ENCODE measurements at regions not wholly inside any gene's neighbourhood (a gene's known extent, or its start where the extent isn't known, plus 50 kb on each side); places are given as distances from the start of the nearest gene placed in this dataset.
A peak's percentile ranks its signal among the peaks of the same experiment; 100 is the strongest.

DNA sequence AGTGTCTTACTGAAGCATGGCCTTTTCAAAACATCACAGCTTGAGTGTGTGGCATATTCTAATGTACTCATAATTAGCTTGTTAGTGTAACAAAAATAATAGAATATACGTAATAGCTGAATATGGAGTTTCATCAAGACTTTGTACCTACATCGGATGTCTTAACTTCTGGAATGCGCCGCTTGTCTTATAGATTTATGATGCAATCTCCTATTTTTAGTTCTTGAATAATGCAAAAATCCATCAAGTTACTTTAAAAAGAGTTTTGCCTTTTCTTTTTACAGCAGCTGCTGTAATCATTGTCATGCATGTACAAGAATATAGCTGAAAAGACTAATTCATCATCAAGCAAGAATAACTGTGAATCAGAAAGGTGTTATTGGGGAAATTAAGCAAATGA lies 140.7 kb upstream of the SCN7A start:
- no peak for DNase-seq

DNA sequence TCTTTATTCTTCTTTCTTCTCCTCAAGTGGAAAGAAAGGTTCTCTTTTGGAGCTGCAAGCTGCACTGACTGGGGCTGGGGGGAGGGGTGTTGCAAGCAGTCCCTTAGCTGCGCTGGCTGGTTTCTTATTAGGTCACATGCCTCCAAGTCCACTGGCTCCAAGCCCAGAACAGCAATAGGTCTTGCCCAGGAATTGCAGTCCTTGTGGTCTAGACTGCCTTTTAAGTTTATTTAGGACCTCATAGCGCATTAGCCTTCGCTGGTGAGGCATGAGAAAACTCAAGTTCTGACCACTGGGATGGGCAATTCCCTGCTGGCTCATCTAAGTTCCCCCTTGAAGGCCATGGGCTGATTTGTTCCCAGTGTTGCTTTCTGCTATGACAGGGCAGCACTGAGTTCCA lies 138.6 kb upstream of the SCN7A start:
- DNase-seq, result no peak

- no peak for DNase-seq
Observed at GRCh38 chr2:166628478-166629136, 134.6 kb upstream of the SCN7A start.

DNA sequence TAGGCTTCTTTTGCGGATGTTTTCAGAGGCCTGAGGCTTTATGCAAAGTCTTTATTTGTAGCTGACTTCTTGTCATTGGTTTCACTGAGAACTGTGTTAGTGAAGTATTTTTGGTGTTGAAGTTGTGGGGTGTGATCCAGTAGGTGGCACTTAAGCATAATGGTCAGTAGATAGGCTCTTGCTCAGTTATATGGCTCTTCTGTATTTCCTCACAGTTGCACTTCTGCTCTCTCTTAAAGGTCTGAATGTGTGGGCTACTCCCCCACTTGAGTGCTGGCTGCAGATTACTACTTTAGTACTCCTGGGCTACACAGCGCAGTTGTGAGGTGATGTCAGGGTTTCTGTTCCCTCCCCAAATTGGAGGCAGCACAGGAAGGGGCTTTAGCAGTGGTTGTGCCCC lies 133.8 kb upstream of the SCN7A start:
- DNase-seq, result no peak

GRCh38 chr2:166625670-166626069 lies 131.6 kb upstream of the SCN7A start:
- no peak for DNase-seq

- peak; percentile 81 for DNase-seq
Observed at GRCh38 chr2:166614503-166614902, 120.5 kb upstream of the SCN7A start.

DNA sequence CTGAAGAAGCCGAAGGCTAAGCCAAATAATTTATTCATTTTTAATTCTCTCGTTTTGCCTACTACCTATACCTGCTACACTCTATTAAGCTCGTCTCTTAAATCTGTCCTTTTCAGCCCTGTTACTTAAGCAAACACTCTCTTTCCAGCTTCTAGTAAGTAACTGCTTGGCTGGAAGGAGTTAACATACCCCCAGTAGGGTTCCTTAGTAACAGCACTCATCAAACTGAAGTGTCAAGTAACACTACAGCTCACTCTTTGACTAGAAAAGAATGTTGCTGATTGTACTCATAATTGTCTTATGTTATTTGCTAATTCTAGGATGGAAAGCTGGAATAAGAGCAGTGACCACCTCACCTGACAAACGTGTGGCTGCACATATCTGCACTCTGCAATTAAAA lies 120.0 kb upstream of the SCN7A start:
- peak; percentile 20 for DNase-seq

- DNase-seq, result no peak
Observed at GRCh38 chr2:166613226-166613625, 119.2 kb upstream of the SCN7A start.

DNA sequence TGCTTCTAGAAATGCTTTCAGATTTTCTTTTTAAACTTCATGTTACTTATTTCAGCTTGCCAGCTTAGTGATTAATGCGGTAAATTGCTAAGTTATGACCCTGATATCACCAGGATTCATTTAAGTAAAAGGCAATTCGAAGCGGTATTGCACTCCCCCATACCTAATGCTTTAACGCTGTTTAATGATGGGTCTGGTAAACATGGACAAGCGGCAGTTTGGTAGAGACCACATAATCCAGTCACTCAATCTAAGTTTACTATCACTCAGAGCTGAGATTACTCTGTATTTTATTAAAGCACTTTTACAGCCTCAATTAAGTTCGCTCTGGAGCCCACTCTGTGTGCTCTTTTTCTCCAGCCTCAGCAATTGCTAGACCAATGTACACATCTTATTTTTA lies 118.2 kb upstream of the SCN7A start:
- DNase-seq, result no peak

DNA sequence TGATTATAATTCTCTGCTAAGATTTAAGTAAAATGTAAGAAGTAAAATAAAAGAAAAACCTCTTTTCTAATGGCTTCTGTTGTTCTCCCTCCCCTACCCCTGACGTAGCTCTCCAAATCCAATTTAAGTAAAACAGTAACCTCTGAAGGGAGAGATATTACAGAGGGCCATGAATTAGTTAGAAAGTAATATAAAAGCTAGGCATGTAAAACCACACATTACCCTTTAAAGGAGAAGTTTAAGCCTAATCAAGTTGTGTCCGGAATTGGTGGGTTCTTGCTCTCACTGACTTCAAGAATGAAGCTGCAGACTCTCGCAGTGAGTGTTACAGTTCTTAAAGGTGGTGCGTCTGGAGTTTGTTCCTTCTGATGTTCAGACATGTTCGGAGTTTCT lies 116.9 kb upstream of the SCN7A start:
- no peak for DNase-seq

GRCh38 chr2:166610180-166610912 lies 116.3 kb upstream of the SCN7A start:
- no peak for DNase-seq

DNA sequence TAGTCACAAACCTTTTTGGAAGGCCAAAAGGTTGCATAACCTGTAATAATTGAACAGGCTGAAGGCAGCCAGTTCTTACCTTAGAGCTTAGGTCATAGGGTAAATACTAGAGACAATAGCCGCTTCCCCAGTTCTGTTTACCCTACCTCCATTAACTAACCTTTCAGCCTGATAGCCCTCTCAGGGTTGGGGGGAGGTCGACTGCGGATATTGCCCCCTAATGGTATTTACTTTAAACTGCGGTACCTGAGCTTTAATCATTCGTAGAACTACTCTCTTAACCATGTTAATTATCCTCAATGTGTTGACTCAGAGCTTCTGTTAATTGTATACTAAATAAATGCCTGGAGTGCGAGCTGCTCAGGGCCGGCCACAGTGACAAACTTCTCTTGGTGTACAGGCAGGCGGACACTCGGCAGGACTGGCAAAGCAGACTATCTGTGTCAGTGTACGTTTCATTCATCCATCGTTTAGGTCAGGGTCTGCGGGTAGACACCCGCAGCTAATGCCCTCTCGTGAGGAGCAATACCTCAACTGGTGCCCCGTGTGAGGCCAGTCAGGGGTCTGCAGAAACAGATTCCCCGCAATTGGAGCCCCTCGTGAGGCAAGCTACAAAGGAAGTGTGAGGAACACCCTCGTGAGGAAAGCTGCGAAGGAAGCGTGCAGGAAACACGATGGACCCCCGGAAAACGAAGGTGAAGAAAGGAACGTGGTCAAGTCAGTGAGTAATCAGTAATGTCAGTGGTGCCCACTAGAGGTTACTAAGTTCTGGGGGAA lies 115.3 kb upstream of the SCN7A start:
- DNase-seq, result no peak

DNA sequence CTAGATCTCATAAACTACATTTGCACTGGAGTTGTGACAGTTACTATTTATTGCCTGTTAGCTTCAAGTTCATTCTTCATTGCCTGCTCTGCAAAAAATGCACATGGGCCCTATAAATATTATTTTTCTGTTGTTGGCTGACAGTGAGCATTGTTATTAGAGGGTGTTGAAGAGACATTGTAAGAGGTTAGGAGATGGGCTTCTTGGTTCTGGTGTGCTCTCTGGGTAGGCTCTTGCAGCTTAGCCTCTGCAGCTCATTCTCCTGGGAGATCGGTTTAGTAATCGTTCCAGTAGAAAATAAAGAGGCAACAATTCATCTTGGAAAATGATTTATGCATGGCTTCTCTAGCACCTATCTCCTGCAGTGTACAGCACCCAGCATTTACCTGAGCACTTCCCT lies 113.8 kb upstream of the SCN7A start:
- no peak for DNase-seq

GRCh38 chr2:166593403-166593802 lies 99.4 kb upstream of the SCN7A start:
- no peak for DNase-seq

- no peak for DNase-seq
Observed at GRCh38 chr2:166592750-166593149, 98.7 kb upstream of the SCN7A start.

DNA sequence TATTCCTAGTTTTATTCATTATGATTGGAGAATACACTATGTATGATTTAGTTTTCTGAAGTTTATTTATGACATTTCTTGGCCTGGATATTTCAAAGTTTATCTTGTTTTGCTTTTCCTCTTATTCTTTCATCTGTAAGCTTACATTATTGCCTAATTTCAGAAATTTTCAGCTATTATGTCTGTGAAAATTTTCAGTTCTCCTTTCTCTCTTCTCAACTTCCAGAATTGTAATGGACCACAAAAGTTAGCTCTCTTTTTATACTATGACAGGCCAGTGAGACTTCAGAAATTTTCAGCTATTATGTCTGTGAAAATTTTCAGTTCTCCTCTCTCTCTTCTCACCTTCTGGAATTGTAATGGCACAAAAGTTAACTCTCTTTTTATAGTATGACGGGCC lies 97.2 kb upstream of the SCN7A start:
- DNase-seq, result no peak

- no peak for DNase-seq
Observed at GRCh38 chr2:166573391-166573790, 79.3 kb upstream of the SCN7A start.

DNA sequence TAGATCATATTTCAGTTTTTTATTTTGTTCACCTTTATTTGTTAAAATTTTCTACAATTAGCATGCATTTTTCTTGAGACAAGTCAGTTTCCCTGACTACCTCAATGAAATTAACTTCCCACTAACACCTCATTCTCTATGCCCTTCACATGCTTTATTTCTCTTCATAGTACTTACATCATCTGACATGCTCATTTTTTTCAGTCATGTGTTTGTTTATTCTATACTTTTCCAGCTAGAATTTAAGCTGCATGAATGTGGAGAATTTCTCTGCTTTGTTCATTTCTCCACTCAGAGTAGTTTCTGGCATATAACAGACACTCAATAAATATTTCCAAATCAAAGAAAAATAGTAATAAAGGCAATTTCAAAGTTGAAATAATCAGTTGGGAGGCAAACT lies 78.9 kb upstream of the SCN7A start:
- DNase-seq, result no peak

GRCh38 chr2:166568409-166568808 lies 74.4 kb upstream of the SCN7A start:
- DNase-seq, result no peak

- DNase-seq, result no peak
Observed at GRCh38 chr2:166565501-166565900, 71.5 kb upstream of the SCN7A start.

DNA sequence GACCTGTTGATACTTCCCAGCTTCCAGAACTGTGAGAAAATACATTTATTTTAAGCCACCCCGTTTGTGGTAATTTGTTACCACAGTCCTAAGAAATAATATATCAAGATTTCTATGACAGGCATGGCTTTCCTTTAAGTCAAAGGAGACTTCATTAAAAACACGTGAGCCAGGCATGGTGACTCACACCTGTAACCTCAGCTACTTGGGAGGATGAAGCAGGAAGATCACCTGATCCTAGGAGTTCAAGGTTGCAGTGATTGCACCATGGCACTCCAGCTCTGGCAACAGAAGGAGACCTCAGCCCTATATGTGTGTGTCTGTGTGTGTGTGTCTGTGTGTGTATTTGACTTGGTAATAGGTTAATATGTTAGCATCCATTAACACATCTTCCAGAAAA lies 69.8 kb upstream of the SCN7A start:
- DNase-seq, result no peak

DNA sequence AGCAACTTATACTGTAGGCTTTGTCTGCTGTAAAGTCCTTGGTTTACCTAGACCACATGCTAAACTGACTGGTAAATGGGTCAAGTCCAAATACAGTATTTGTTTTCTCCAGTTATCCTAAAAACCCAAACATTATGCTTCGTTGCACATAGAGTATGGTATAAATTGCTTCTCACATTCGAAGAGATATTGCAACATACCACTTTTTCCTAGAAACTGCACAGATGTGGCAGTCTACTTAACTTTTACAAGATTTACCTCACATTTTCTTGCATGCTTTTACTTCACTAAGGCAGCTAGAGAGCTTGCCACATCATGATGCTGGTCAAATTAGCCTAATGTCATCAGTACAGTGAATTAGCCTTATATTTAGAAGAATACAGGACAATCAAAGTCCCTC lies 66.0 kb upstream of the SCN7A start:
- no peak for DNase-seq

DNA sequence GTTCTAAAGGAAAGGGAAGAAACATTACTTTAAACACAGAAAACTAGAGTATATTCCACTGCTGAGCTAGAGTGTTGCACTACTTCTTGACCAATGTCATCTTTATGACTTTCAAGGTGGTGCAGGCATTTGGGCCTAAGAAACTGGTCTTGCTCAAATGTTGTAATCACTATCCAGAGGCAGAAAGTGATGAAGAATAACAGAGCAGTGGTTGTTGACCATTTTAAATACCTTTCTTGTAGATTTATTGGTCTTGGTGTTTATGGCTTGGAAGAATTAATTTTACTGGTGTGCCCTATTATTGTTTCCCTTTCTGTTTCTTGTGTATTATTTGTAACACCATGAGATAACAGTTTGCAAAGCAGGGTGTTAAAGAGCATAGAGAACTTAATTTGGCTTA lies 56.9 kb upstream of the SCN7A start:
- DNase-seq, result no peak

- DNase-seq, result no peak
Observed at GRCh38 chr2:166545473-166545872, 51.4 kb upstream of the SCN7A start.

Data from NCI-H1092 (cell line).